ENCODE measurements at regions not wholly inside any gene's neighbourhood (a gene's known extent, or its start where the extent isn't known, plus 50 kb on each side); places are given as distances from the start of the nearest gene placed in this dataset.

GRCh38 chr2:116810071-116810470 is 1004.4 kb upstream of the DDX18 start:
- TF ChIP-seq, protein P1, sequence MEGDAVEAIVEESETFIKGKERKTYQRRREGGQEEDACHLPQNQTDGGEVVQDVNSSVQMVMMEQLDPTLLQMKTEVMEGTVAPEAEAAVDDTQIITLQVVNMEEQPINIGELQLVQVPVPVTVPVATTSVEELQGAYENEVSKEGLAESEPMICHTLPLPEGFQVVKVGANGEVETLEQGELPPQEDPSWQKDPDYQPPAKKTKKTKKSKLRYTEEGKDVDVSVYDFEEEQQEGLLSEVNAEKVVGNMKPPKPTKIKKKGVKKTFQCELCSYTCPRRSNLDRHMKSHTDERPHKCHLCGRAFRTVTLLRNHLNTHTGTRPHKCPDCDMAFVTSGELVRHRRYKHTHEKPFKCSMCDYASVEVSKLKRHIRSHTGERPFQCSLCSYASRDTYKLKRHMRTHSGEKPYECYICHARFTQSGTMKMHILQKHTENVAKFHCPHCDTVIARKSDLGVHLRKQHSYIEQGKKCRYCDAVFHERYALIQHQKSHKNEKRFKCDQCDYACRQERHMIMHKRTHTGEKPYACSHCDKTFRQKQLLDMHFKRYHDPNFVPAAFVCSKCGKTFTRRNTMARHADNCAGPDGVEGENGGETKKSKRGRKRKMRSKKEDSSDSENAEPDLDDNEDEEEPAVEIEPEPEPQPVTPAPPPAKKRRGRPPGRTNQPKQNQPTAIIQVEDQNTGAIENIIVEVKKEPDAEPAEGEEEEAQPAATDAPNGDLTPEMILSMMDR (IDR thresholded peaks at IDR 0.05): no peak
- no peak for TF ChIP-seq POLR2A (IDR thresholded peaks at IDR 0.05)

All from suprapubic skin (tissue), 3 donors.